Osteoblast (primary cell): ENCODE measurements at regions not wholly inside any gene's neighbourhood (a gene's known extent, or its start where the extent isn't known, plus 50 kb on each side); places are given as distances from the start of the nearest gene placed in this dataset.

ENCODE experiments used
- DNase-seq: peaks from one replicate; pipeline ENCODE4 v3.0.0; 2011; ENCODE audit warnings: low spot score, mixed read lengths; ENCODE audit not compliant: insufficient read length; ENCODE audit errors: missing footprints
- H2AFZ ChIP-seq: 2 replicates; pipeline ENCODE4 v1.6.0; 2011; ENCODE audit warnings: mild to moderate bottlenecking, low read length
- H3K27ac ChIP-seq: 2 replicates; pipeline ENCODE4 v1.5.1; 2011; ENCODE audit warnings: mild to moderate bottlenecking, low read depth, low read length, moderate library complexity
- H3K27me3 ChIP-seq: 2 replicates; pipeline ENCODE4 v1.6.0; 2012; ENCODE audit warnings: mild to moderate bottlenecking, control low read depth, inconsistent platforms, low read length, moderate library complexity; ENCODE audit not compliant: insufficient read depth
- H3K36me3 ChIP-seq: 2 replicates; pipeline ENCODE4 v1.5.1; 2011; ENCODE audit warnings: mild to moderate bottlenecking, low read length, control low read depth, moderate library complexity; ENCODE audit not compliant: insufficient read depth
- H3K4me1 ChIP-seq: 2 replicates; pipeline ENCODE4 v1.5.1; 2011; ENCODE audit warnings: mild to moderate bottlenecking, low read length, control low read depth, moderate library complexity; ENCODE audit not compliant: insufficient read depth
- H3K4me2 ChIP-seq: 2 replicates; pipeline ENCODE4 v1.6.0; 2011; ENCODE audit warnings: mild to moderate bottlenecking, low read length; ENCODE audit not compliant: insufficient read depth
- H3K4me3 ChIP-seq: fragments of 200-600 bp; sonication (generic); 3 replicates; pipeline ENCODE4 v1.5.1; 2012; ENCODE audit warnings: mild to moderate bottlenecking, low read length, inconsistent platforms; ENCODE audit not compliant: insufficient read depth
- H3K79me2 ChIP-seq: 2 replicates; pipeline ENCODE4 v1.6.0; 2012; ENCODE audit warnings: mild to moderate bottlenecking, low read length, control low read depth, inconsistent platforms; ENCODE audit not compliant: insufficient read depth
- H3K9me3 ChIP-seq: 2 replicates; pipeline ENCODE4 v1.5.1; 2011; ENCODE audit warnings: low read depth, low read length, control low read depth
- H4K20me1 ChIP-seq: 2 replicates; pipeline ENCODE4 v1.6.0; 2012; ENCODE audit warnings: mild to moderate bottlenecking, low read length, control low read depth; ENCODE audit not compliant: insufficient read depth
- TF ChIP-seq, protein P1 (sequence below): IDR thresholded peaks from 2 replicates; pipeline ENCODE4 v1.5.1; 2011; ENCODE audit warnings: mild to moderate bottlenecking, low read depth, low read length, moderate library complexity; ENCODE audit errors: extremely low read depth

DNA sequence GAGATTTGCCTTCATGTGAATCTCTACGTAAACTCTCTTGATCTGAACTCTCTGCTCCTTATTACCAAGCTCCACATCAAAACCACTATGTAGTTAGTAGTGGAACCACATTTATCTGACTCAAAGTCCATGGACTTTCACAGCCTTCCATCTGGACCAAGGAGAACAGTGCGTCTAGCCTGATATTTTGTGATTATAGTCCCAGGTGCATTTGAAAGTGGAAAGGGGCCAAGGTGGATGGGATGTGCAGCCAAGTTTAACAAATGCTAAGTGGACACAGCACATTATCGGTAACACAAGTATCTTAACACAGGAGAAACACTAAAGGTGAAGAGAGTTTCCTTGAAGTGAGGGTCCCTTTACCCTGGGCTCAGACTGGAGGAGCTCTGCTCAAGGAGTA, 281.2 kb upstream of the SGK1 start:
- Histone ChIP-seq H3K4me3 (no peak overlapping the region), H2AFZ (no peak overlapping the region), H3K4me1 (no peaks in the 10 kb centered on the region), H3K9me3 (peaks cover 3% of the 10 kb centered on the region), H3K27me3 (no peaks in the 10 kb centered on the region), H3K79me2 (no peaks in the 10 kb centered on the region), H3K27ac (no peak overlapping the region), H4K20me1 (no peaks in the 10 kb centered on the region), H3K36me3 (no peaks in the 10 kb centered on the region), H3K4me2 (no peak overlapping the region)
- TF ChIP-seq, protein P1, sequence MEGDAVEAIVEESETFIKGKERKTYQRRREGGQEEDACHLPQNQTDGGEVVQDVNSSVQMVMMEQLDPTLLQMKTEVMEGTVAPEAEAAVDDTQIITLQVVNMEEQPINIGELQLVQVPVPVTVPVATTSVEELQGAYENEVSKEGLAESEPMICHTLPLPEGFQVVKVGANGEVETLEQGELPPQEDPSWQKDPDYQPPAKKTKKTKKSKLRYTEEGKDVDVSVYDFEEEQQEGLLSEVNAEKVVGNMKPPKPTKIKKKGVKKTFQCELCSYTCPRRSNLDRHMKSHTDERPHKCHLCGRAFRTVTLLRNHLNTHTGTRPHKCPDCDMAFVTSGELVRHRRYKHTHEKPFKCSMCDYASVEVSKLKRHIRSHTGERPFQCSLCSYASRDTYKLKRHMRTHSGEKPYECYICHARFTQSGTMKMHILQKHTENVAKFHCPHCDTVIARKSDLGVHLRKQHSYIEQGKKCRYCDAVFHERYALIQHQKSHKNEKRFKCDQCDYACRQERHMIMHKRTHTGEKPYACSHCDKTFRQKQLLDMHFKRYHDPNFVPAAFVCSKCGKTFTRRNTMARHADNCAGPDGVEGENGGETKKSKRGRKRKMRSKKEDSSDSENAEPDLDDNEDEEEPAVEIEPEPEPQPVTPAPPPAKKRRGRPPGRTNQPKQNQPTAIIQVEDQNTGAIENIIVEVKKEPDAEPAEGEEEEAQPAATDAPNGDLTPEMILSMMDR: no peak
- DNase-seq: no peak

DNA sequence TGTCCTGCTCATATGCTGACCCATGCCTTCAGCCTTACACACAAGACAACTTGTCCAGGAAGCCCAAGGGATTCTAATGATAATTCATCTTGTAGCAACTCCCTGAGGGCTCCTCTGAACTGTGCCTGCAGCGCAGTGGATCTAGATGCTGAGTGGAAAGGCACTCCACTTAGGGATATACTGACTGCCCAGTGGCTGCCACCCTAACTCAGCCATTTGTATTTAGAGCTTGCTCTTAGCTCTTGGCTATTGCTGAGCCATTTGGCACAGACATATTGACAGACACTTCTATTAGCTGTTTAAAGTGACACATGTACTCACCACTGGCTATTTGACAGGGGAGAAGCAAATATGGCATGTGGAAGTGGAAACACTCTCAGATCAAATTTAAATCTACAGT, 278.3 kb upstream of the SGK1 start:
- no peak overlapping the region for H2AFZ ChIP-seq
- no peak overlapping the region for H3K27ac ChIP-seq
- peaks cover 3% of the 10 kb centered on the region for H3K9me3 ChIP-seq
- no peak overlapping the region for H3K4me2 ChIP-seq
- no peak for DNase-seq
- no peak overlapping the region for H3K4me3 ChIP-seq
- H4K20me1 ChIP-seq: no peaks in the 10 kb centered on the region
- no peaks in the 10 kb centered on the region for H3K36me3 ChIP-seq
- no peaks in the 10 kb centered on the region for H3K27me3 ChIP-seq
- TF ChIP-seq, protein P1: no peak
- peaks cover 1% of the 10 kb centered on the region for H3K4me1 ChIP-seq
- H3K79me2 ChIP-seq: no peaks in the 10 kb centered on the region

DNA sequence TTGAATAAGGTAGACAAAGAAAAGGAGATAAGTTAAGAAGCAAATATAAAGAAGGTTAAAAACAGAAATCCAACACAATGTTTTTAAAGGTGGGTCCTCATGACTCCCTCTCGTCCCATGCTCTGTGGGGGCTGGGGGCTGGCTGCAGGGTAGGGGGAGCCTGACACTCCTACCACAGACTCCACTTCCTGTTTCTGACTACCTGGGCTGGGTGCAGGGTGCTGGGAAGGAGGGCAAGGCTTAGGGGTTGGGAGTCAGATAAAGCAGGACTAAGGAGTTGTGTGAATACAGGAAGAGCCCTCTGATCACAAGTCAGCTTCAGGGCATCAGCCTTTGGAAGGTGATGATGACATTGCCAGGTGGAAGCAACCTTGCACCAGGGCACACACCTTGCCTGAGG, 277.0 kb upstream of the SGK1 start:
- no peaks in the 10 kb centered on the region for H3K79me2 ChIP-seq
- H4K20me1 ChIP-seq: no peaks in the 10 kb centered on the region
- H3K9me3 ChIP-seq: no peaks in the 10 kb centered on the region
- peaks cover 10% of the 10 kb centered on the region for H3K4me1 ChIP-seq
- H3K4me3 ChIP-seq: no peak overlapping the region
- H2AFZ ChIP-seq: no peak overlapping the region
- H3K4me2 ChIP-seq: no peak overlapping the region
- TF ChIP-seq, protein P1: no peak
- no peak for DNase-seq
- no peak overlapping the region for H3K27ac ChIP-seq
- H3K27me3 ChIP-seq: no peaks in the 10 kb centered on the region
- no peaks in the 10 kb centered on the region for H3K36me3 ChIP-seq

DNA sequence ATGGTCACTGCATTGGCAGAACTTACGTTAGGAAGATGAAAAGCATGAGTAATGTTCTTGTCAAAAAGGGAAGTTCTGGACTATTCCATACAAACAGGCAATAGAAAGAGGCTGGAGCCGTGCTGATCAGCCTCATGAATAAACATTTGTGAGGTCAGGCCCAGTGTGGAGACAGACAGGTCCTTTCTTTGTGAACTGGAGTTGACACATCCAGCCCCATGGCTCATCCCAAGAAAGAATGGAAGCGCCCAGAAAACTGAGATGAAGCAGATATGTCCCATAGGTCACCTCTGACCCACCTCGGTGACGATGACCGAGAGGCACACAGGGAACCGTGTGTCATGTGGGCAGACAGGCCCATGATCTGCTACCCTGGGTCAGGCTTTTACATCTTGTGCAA, 276.0 kb upstream of the SGK1 start:
- no peak overlapping the region for H3K4me2 ChIP-seq
- no peak for DNase-seq
- H3K36me3 ChIP-seq: no peaks in the 10 kb centered on the region
- no peaks in the 10 kb centered on the region for H3K27me3 ChIP-seq
- no peak overlapping the region for H3K27ac ChIP-seq
- H3K79me2 ChIP-seq: no peaks in the 10 kb centered on the region
- H2AFZ ChIP-seq: no peak overlapping the region
- TF ChIP-seq, protein P1: no peak
- H3K4me1 ChIP-seq: peaks cover 14% of the 10 kb centered on the region
- H3K9me3 ChIP-seq: no peaks in the 10 kb centered on the region
- H4K20me1 ChIP-seq: no peaks in the 10 kb centered on the region
- H3K4me3 ChIP-seq: no peak overlapping the region
